Gastroesophageal sphincter (tissue), 3 donors: ENCODE measurements at regions not wholly inside any gene's neighbourhood (a gene's known extent, or its start where the extent isn't known, plus 50 kb on each side); places are given as distances from the start of the nearest gene placed in this dataset.

Source experiments
- POLR2A ChIP-seq, 2 donors: fragments of 450-650 bp; IDR thresholded peaks; one replicate each; pipeline ENCODE4 v1.6.1; 2017; ENCODE audit warnings: antibody characterized with exemption in 2 of 2, mild to moderate bottlenecking in 2 of 2, moderate library complexity in 1 of 2
- TF ChIP-seq, protein P1 (sequence below), 4 experiments: fragments of 200-600 bp in 2 of 4; fragments of 450-650 bp in 2 of 4; sonication (generic) in 1 of 4; IDR thresholded peaks; one replicate each; pipeline ENCODE4 v1.5.1; 2017 to 2019; ENCODE audit warnings: antibody characterized with exemption in 4 of 4, mild to moderate bottlenecking in 2 of 4, moderate library complexity in 2 of 4

DNA sequence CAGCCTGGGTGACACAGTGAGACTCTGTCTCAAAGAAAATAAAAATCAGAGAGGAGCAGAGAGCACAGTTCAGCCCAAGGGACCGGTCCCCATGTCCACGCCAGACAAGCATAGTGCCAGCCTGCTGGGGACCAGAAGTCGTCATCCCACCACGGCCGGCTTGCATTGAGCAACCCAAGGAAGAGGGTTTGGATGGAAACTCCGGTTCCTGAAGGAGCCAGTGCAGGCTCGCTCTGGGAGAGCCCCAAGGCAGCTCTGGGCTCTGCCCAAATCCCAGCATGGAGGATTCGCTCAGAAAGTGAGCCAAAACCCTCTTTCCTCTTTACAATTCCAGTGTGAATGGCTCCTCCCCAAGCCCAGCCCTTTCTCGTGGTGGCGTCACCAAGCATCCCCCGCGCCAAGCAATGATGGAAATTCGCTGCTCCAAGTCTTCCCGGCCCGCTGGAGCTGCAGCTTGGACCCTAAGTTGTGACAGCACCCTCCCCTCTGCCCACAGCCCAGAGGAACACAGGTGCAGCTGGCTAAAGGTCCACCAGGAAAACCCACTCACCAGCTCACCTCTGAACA, 64.1 kb upstream of the SLC25A33 start:
- TF ChIP-seq, protein P1, sequence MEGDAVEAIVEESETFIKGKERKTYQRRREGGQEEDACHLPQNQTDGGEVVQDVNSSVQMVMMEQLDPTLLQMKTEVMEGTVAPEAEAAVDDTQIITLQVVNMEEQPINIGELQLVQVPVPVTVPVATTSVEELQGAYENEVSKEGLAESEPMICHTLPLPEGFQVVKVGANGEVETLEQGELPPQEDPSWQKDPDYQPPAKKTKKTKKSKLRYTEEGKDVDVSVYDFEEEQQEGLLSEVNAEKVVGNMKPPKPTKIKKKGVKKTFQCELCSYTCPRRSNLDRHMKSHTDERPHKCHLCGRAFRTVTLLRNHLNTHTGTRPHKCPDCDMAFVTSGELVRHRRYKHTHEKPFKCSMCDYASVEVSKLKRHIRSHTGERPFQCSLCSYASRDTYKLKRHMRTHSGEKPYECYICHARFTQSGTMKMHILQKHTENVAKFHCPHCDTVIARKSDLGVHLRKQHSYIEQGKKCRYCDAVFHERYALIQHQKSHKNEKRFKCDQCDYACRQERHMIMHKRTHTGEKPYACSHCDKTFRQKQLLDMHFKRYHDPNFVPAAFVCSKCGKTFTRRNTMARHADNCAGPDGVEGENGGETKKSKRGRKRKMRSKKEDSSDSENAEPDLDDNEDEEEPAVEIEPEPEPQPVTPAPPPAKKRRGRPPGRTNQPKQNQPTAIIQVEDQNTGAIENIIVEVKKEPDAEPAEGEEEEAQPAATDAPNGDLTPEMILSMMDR (IDR thresholded peaks at IDR 0.05) = no peak
- TF ChIP-seq POLR2A (IDR thresholded peaks at IDR 0.05) = no peak
